GF-D8 (cell line): ENCODE measurements at regions not wholly inside any gene's neighbourhood (a gene's known extent, or its start where the extent isn't known, plus 50 kb on each side); places are given as distances from the start of the nearest gene placed in this dataset.

Source experiments
- DNase-seq: peaks from one replicate; lab custom pipeline; 2025; lab: John Stamatoyannopoulos, UW

GRCh38 chr4:58553679-58554078 is 1443.5 kb upstream of the IGFBP7 start:
- no peak for DNase-seq

- no peak for DNase-seq
These were observed 1442.8 kb upstream of the IGFBP7 start for GRCh38 chr4:58553031-58553430.

GRCh38 chr4:58551676-58552075 is 1441.5 kb upstream of the IGFBP7 start:
- no peak for DNase-seq

- no peak for DNase-seq
These were observed 1433.3 kb upstream of the IGFBP7 start for GRCh38 chr4:58543465-58543864.

- DNase-seq = no peak
These were observed 1431.7 kb upstream of the IGFBP7 start for GRCh38 chr4:58541926-58542325.

GRCh38 chr4:58522765-58523382 is 1412.7 kb upstream of the IGFBP7 start:
- DNase-seq = no peak

- DNase-seq = no peak
These were observed 1405.0 kb upstream of the IGFBP7 start for GRCh38 chr4:58515226-58515625.

- DNase-seq = no peak
These were observed 1404.1 kb upstream of the IGFBP7 start for GRCh38 chr4:58514299-58514698.

GRCh38 chr4:58510652-58511051 is 1400.5 kb upstream of the IGFBP7 start:
- no peak for DNase-seq

- DNase-seq = no peak
These were observed 1396.9 kb upstream of the IGFBP7 start for GRCh38 chr4:58507079-58507478.

GRCh38 chr4:58502839-58503238 is 1392.7 kb upstream of the IGFBP7 start:
- no peak for DNase-seq

GRCh38 chr4:58499182-58499581 is 1389.0 kb upstream of the IGFBP7 start:
- DNase-seq = no peak

GRCh38 chr4:58491620-58492019 is 1381.4 kb upstream of the IGFBP7 start:
- DNase-seq = no peak

GRCh38 chr4:58477950-58478349 is 1367.8 kb upstream of the IGFBP7 start:
- DNase-seq = no peak

GRCh38 chr4:58477513-58477912 is 1367.3 kb upstream of the IGFBP7 start:
- no peak for DNase-seq

- DNase-seq = no peak
These were observed 1364.9 kb upstream of the IGFBP7 start for GRCh38 chr4:58475097-58475496.

GRCh38 chr4:58465031-58465430 is 1354.8 kb upstream of the IGFBP7 start:
- DNase-seq = no peak

GRCh38 chr4:58456727-58457384 is 1346.7 kb upstream of the IGFBP7 start:
- DNase-seq = no peak

- DNase-seq = no peak
These were observed 1343.8 kb upstream of the IGFBP7 start for GRCh38 chr4:58453956-58454355.

- no peak for DNase-seq
These were observed 1341.5 kb upstream of the IGFBP7 start for GRCh38 chr4:58451707-58452106.

GRCh38 chr4:58435871-58436270 is 1325.7 kb upstream of the IGFBP7 start:
- no peak for DNase-seq

GRCh38 chr4:58413849-58414248 is 1303.7 kb upstream of the IGFBP7 start:
- DNase-seq = no peak

- no peak for DNase-seq
These were observed 1301.7 kb upstream of the IGFBP7 start for GRCh38 chr4:58411904-58412303.

- DNase-seq = no peak
These were observed 1296.6 kb upstream of the IGFBP7 start for GRCh38 chr4:58406762-58407161.
